ENCODE measurements at regions not wholly inside any gene's neighbourhood (a gene's known extent, or its start where the extent isn't known, plus 50 kb on each side); places are given as distances from the start of the nearest gene placed in this dataset.

DNA sequence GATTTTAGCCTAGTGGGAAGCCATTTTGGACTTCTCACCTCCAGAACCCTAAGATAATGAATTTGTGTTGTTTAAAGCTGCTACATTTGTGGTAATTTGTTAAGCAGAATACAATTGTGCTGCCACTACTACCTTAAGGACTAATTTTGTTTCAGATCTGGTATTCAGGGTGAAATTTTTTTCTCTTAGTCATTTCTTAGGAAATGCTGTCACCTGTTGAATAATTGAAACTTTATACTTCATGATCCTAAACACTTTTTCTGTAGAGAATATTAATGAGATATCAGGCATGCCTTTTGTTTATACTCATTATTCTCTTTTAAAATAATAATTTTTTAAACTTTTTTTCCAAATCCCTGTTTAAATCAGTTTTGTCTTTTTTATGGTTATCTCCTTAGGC, 246.8 kb downstream of the TGFB2 start:
- no peak overlapping the region for H2BK20ac ChIP-seq (ENCODE audit: low read length)
- H3K56ac ChIP-seq (replicated peaks; ENCODE audit: insufficient read length, low read depth, low read length): no peak overlapping the region
- H4K91ac ChIP-seq (replicated peaks; ENCODE audit: insufficient read length, low read length): no peak overlapping the region
- no peak overlapping the region for H3K23ac ChIP-seq (ENCODE audit: insufficient read length)
- H2BK12ac ChIP-seq (ENCODE audit: low read depth, low read length): no peak overlapping the region
- H4K8ac ChIP-seq (ENCODE audit: extremely low read depth, insufficient read depth, low read length): no peak overlapping the region
- H2BK15ac ChIP-seq (ENCODE audit: low read length): no peak overlapping the region
- no peak overlapping the region for H4K5ac ChIP-seq (ENCODE audit: insufficient read length, low read depth, low read length)
- H2BK120ac ChIP-seq (replicated peaks; ENCODE audit: low read depth, low read length): no peak overlapping the region
- TF ChIP-seq SP1 (IDR thresholded peaks at IDR 0.05; ENCODE audit: low read depth, low read length) (no peak), PHF8 (conservative IDR thresholded peaks at IDR 0.05; ENCODE audit: low read depth, low read length) (no peak), RAD21 (IDR thresholded peaks at IDR 0.05 in 1 of 2, conservative IDR thresholded peaks at IDR 0.05 in 1 of 2; ENCODE audit: low read depth in 2 of 2, low read length in 2 of 2) (no peak), CHD2 (IDR thresholded peaks at IDR 0.05; ENCODE audit: low read length) (no peak), SIRT6 (IDR thresholded peaks at IDR 0.05; ENCODE audit: low read length) (no peak), NRF1 (IDR thresholded peaks at IDR 0.05; ENCODE audit: low read depth, low read length) (no peak), SP2 (IDR thresholded peaks at IDR 0.05; ENCODE audit: low read length) (no peak), RBBP5 (IDR thresholded peaks at IDR 0.05; ENCODE audit: borderline replicate concordance, low read depth, low read length) (no peak)
- TF ChIP-seq, protein P1, sequence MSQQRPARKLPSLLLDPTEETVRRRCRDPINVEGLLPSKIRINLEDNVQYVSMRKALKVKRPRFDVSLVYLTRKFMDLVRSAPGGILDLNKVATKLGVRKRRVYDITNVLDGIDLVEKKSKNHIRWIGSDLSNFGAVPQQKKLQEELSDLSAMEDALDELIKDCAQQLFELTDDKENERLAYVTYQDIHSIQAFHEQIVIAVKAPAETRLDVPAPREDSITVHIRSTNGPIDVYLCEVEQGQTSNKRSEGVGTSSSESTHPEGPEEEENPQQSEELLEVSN (IDR thresholded peaks at IDR 0.05): no peak
- TF ChIP-seq, protein P2, sequence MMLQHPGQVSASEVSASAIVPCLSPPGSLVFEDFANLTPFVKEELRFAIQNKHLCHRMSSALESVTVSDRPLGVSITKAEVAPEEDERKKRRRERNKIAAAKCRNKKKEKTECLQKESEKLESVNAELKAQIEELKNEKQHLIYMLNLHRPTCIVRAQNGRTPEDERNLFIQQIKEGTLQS (IDR thresholded peaks at IDR 0.05; ENCODE audit: insufficient read depth, low read depth, low read length): no peak
- ChIA-PET CTCF (ENCODE audit: partially characterized antibody) (no interaction called here), POLR2A (ENCODE audit: partially characterized antibody) (no interaction called here)
- no peak overlapping the region for H2BK5ac ChIP-seq (ENCODE audit: low read depth, low read length)
- H3K79me2 ChIP-seq (ENCODE audit: control insufficient read depth in 1 of 2, insufficient read depth in 2 of 2, low read length in 2 of 2): no peaks in the 10 kb centered on the region
- no peaks in the 10 kb centered on the region for H3K4me1 ChIP-seq (replicated peaks in 1 of 4; ENCODE audit: control insufficient read depth in 3 of 4, insufficient read depth in 4 of 4, low read length in 3 of 4)
- H3K9ac ChIP-seq (replicated peaks in 1 of 4; ENCODE audit: extremely low read depth in 1 of 4, low read depth in 3 of 4, low read length in 3 of 4): no peak overlapping the region
- no peak for FAIRE-seq
- no peaks in the 10 kb centered on the region for H4K20me1 ChIP-seq (replicated peaks in 1 of 2; ENCODE audit: control insufficient read depth in 1 of 2, insufficient read depth in 2 of 2, low read length in 2 of 2)
- no peak overlapping the region for H3K4me2 ChIP-seq (ENCODE audit: insufficient read depth in 1 of 2, low read depth in 2 of 2, low read length in 2 of 2)
- H3K36me3 ChIP-seq (ENCODE audit: control insufficient read depth in 2 of 4, insufficient read depth in 4 of 4, low read length in 3 of 4): no peaks in the 10 kb centered on the region
- no peaks in the 10 kb centered on the region for H3K23me2 ChIP-seq (ENCODE audit: low read depth, low read length)
- no peak overlapping the region for H3K27ac ChIP-seq (ENCODE audit: low read depth, low read length)
- no peak overlapping the region for H3K18ac ChIP-seq (ENCODE audit: extremely low read depth, low read length)
- H2AK5ac ChIP-seq (ENCODE audit: low read depth, low read length): no peak overlapping the region
- H2AFZ ChIP-seq (ENCODE audit: low read length): no peak overlapping the region
- no peaks in the 10 kb centered on the region for H3K27me3 ChIP-seq (replicated peaks in 1 of 4; ENCODE audit: control insufficient read depth in 3 of 4, extremely low read depth in 1 of 4, insufficient read depth in 3 of 4, low read length in 3 of 4)
- no peak overlapping the region for H3K4me3 ChIP-seq (ENCODE audit: extremely low read depth in 1 of 4, insufficient read depth in 2 of 4, low read depth in 3 of 4, low read length in 4 of 4)
- H3K4ac ChIP-seq (replicated peaks; ENCODE audit: insufficient read length, low read depth, low read length): no peak overlapping the region
- no peak for DNase-seq (ENCODE audit: low read depth in 1 of 2, low spot score in 2 of 2)
- no peak overlapping the region for H3K14ac ChIP-seq (ENCODE audit: insufficient read length)
- H3K9me3 ChIP-seq (ENCODE audit: insufficient read depth in 2 of 2, low read depth in 1 of 2, low read length in 1 of 2): no peaks in the 10 kb centered on the region
- no peaks in the 10 kb centered on the region for H3K79me1 ChIP-seq (ENCODE audit: low read depth, low read length)
